Sigmoid colon (tissue), 4 donors: ENCODE measurements at regions not wholly inside any gene's neighbourhood (a gene's known extent, or its start where the extent isn't known, plus 50 kb on each side); places are given as distances from the start of the nearest gene placed in this dataset.

ENCODE experiments used
- CTCF ChIP-seq, 4 experiments: fragments of 450-650 bp in 3 of 4; fragments of 200-600 bp in 1 of 4; IDR thresholded peaks; one replicate each; pipeline ENCODE4 v1.5.1; 2016 to 2019; ENCODE audit warnings: antibody characterized with exemption in 4 of 4, mild to moderate bottlenecking in 3 of 4, moderate library complexity in 2 of 4
- POLR2A ChIP-seq, 2 donors: fragments of 450-650 bp; IDR thresholded peaks; one replicate each; pipeline ENCODE4 v1.6.1; 2016; ENCODE audit warnings: antibody characterized with exemption in 2 of 2, mild to moderate bottlenecking in 2 of 2, moderate library complexity in 2 of 2
- POLR2AphosphoS5 ChIP-seq, 4 donors: sonication (generic); formaldehyde crosslinking; IDR thresholded peaks; one replicate each; pipeline ENCODE4 v1.6.1; 2017; ENCODE audit warnings: antibody characterized with exemption in 4 of 4

- TF ChIP-seq CTCF (IDR thresholded peaks at IDR 0.05), result no peak
- no peak for TF ChIP-seq POLR2A (IDR thresholded peaks at IDR 0.05)
- TF ChIP-seq POLR2AphosphoS5 (IDR thresholded peaks at IDR 0.05), result no peak
Measured at GRCh38 chr1:232414100-232414499, 215.8 kb downstream of the SIPA1L2 start.
